ENCODE measurements at regions not wholly inside any gene's neighbourhood (a gene's known extent, or its start where the extent isn't known, plus 50 kb on each side); places are given as distances from the start of the nearest gene placed in this dataset.

DNA sequence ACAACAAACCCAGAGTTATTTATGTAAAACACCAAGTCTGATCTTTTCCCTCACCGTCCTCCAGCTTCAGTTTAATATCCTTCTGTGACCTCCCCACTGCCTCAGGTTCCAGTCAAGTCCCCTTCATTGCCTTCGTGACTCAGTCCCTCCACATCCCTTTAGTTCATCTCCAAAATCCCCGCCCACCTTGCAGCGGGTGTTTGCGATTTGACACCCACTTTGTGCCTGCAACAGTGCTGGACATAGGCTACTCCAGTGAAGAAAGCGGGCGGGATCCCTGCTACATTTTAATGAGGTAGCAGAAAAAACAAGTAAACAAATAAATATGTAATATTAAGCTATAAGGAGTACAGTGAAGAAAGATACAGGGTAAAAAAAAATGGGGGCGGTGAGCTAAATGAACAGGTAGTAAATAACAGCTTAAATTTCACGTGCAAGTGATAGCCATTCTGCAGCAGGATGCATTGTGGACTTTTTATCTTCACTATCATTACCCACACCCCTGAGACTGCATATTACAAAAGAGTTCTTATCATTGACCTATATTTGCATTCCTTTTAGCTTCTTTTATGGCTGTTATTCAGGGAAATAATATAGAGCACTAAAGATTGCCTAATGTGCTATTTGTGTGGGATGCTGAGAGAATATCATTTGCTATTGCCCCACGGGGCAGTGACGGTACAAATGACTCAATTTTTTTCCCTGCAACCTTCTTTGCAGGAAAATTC lies 222.8 kb upstream of the NUDT4 start:
- H3K36me3 ChIP-seq (ENCODE audit: insufficient read depth, low read length): no peaks in the 10 kb centered on the region
- no peaks in the 10 kb centered on the region for H3K9me3 ChIP-seq (ENCODE audit: insufficient read depth, low read depth, low read length)
- no peaks in the 10 kb centered on the region for H3F3A ChIP-seq (ENCODE audit: low read depth)
- no peaks in the 10 kb centered on the region for H3K9me2 ChIP-seq (replicated peaks; ENCODE audit: low read depth, low read length)
- no peaks in the 10 kb centered on the region for H3K27me3 ChIP-seq (ENCODE audit: insufficient read depth, low read length, poor library complexity, severe bottlenecking)
- TF ChIP-seq EZH2phosphoT487 (IDR thresholded peaks at IDR 0.05; ENCODE audit: borderline replicate concordance): no peak
- TF ChIP-seq CTCF (conservative IDR thresholded peaks at IDR 0.05; ENCODE audit: low read length): no peak
- no peak overlapping the region for H3K9ac ChIP-seq (ENCODE audit: low read depth, low read length, poor library complexity, severe bottlenecking)
- no peak overlapping the region for H2AFZ ChIP-seq (ENCODE audit: low read length)
- H4K20me1 ChIP-seq (ENCODE audit: insufficient read depth, low read length, poor library complexity, severe bottlenecking): no peaks in the 10 kb centered on the region
- no peak overlapping the region for H3K4me3 ChIP-seq (ENCODE audit: low read length, poor library complexity, severe bottlenecking)
- H3K79me2 ChIP-seq (ENCODE audit: insufficient read depth, low read length): no peaks in the 10 kb centered on the region
- no peak overlapping the region for H3K4me2 ChIP-seq (ENCODE audit: low read depth, low read length, poor library complexity, severe bottlenecking)
- no peaks in the 10 kb centered on the region for H3K4me1 ChIP-seq (ENCODE audit: insufficient read depth, low read length, poor library complexity, severe bottlenecking)

DNA sequence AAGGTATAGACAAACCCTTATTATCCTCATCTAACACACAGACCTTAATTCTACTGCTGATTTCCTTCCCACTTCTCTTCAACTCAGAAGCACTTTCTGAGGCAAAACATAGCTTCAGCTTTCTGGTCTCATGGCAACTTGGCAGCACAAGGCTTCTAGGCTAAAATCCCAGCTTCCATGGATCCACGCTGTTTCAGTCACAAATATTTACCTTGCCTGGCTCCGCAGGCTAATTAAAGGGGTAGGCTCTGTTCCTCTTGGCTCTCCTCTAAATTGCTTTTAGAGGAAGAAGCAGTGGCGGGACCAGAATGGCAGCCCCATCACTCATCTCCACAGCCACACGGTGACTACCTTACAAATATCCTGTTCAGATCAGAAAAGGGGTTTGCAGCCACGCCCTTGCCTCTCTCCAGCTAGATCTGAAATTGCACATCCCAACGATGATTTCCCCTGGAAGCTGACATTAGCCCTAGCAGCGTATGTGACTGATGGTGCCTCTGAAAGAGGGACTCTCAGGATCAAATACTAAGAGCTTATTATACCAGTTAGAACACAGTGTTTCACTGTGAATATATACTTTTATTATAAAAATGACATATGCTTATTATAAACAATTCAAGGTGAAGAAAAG lies 221.5 kb upstream of the NUDT4 start:
- no peaks in the 10 kb centered on the region for H3F3A ChIP-seq (ENCODE audit: low read depth)
- H3K9ac ChIP-seq (ENCODE audit: low read depth, low read length, poor library complexity, severe bottlenecking): no peak overlapping the region
- no peaks in the 10 kb centered on the region for H3K4me1 ChIP-seq (ENCODE audit: insufficient read depth, low read length, poor library complexity, severe bottlenecking)
- H3K9me3 ChIP-seq (ENCODE audit: insufficient read depth, low read depth, low read length): no peaks in the 10 kb centered on the region
- TF ChIP-seq CTCF (conservative IDR thresholded peaks at IDR 0.05; ENCODE audit: low read length) (no peak), EZH2phosphoT487 (IDR thresholded peaks at IDR 0.05; ENCODE audit: borderline replicate concordance) (no peak)
- H3K4me3 ChIP-seq (ENCODE audit: low read length, poor library complexity, severe bottlenecking): no peak overlapping the region
- H3K79me2 ChIP-seq (ENCODE audit: insufficient read depth, low read length): no peaks in the 10 kb centered on the region
- no peaks in the 10 kb centered on the region for H3K9me2 ChIP-seq (replicated peaks; ENCODE audit: low read depth, low read length)
- H3K36me3 ChIP-seq (ENCODE audit: insufficient read depth, low read length): no peaks in the 10 kb centered on the region
- no peak overlapping the region for H3K4me2 ChIP-seq (ENCODE audit: low read depth, low read length, poor library complexity, severe bottlenecking)
- no peaks in the 10 kb centered on the region for H4K20me1 ChIP-seq (ENCODE audit: insufficient read depth, low read length, poor library complexity, severe bottlenecking)
- H3K27me3 ChIP-seq (ENCODE audit: insufficient read depth, low read length, poor library complexity, severe bottlenecking): no peaks in the 10 kb centered on the region
- H2AFZ ChIP-seq (ENCODE audit: low read length): no peak overlapping the region

GRCh38 chr12:93157279-93157678 lies 220.4 kb upstream of the NUDT4 start:
- TF ChIP-seq EZH2phosphoT487 (IDR thresholded peaks at IDR 0.05; ENCODE audit: borderline replicate concordance) (no peak), CTCF (conservative IDR thresholded peaks at IDR 0.05; ENCODE audit: low read length) (no peak)
- no peaks in the 10 kb centered on the region for H3K36me3 ChIP-seq (ENCODE audit: insufficient read depth, low read length)

More at GRCh38 chr12:93157279-93157678, 220.4 kb upstream of the NUDT4 start:
- H3K9ac ChIP-seq (ENCODE audit: low read depth, low read length, poor library complexity, severe bottlenecking): no peak overlapping the region
- no peaks in the 10 kb centered on the region for H3F3A ChIP-seq (ENCODE audit: low read depth)
- no peaks in the 10 kb centered on the region for H3K79me2 ChIP-seq (ENCODE audit: insufficient read depth, low read length)
- no peak overlapping the region for H3K4me3 ChIP-seq (ENCODE audit: low read length, poor library complexity, severe bottlenecking)
- H3K9me2 ChIP-seq (replicated peaks; ENCODE audit: low read depth, low read length): no peaks in the 10 kb centered on the region
- no peaks in the 10 kb centered on the region for H4K20me1 ChIP-seq (ENCODE audit: insufficient read depth, low read length, poor library complexity, severe bottlenecking)
- no peak overlapping the region for H2AFZ ChIP-seq (ENCODE audit: low read length)
- no peaks in the 10 kb centered on the region for H3K4me1 ChIP-seq (ENCODE audit: insufficient read depth, low read length, poor library complexity, severe bottlenecking)
- H3K4me2 ChIP-seq (ENCODE audit: low read depth, low read length, poor library complexity, severe bottlenecking): no peak overlapping the region
- H3K9me3 ChIP-seq (ENCODE audit: insufficient read depth, low read depth, low read length): no peaks in the 10 kb centered on the region
- no peaks in the 10 kb centered on the region for H3K27me3 ChIP-seq (ENCODE audit: insufficient read depth, low read length, poor library complexity, severe bottlenecking)
